H9 (cell line): ENCODE measurements at regions not wholly inside any gene's neighbourhood (a gene's known extent, or its start where the extent isn't known, plus 50 kb on each side); places are given as distances from the start of the nearest gene placed in this dataset.

Source experiments
- DNase-seq: peaks from one replicate; pipeline ENCODE4 v3.0.0-alpha.2; 2017
- H2AFZ ChIP-seq: one replicate; pipeline ENCODE4 v1.6.1; 2013; ENCODE audit warnings: mild to moderate bottlenecking, low read length, control low read depth, moderate library complexity
- H2AK5ac ChIP-seq: 2 replicates; pipeline ENCODE4 v1.6.1; 2013; ENCODE audit warnings: low read length, control low read depth, mixed read lengths; ENCODE audit not compliant: insufficient read length
- H2BK120ac ChIP-seq: one replicate; pipeline ENCODE4 v1.6.1; 2013; ENCODE audit warnings: low read depth, mild to moderate bottlenecking, low read length, control low read depth, inconsistent platforms; ENCODE audit not compliant: poor library complexity, severe bottlenecking
- H2BK12ac ChIP-seq: 2 replicates; pipeline ENCODE4 v1.6.1; 2013; ENCODE audit warnings: low read length, control low read depth, mixed read lengths, low read depth; ENCODE audit not compliant: insufficient read length
- H2BK15ac ChIP-seq: 2 replicates; pipeline ENCODE4 v1.6.1; 2013; ENCODE audit warnings: low read depth, low read length, control low read depth
- H2BK20ac ChIP-seq: one replicate; pipeline ENCODE4 v1.6.1; 2013; ENCODE audit warnings: low read depth, mild to moderate bottlenecking, low read length, control low read depth, inconsistent platforms; ENCODE audit not compliant: poor library complexity, severe bottlenecking
- H2BK5ac ChIP-seq: 2 replicates; pipeline ENCODE4 v1.6.1; 2013; ENCODE audit warnings: low read length, control low read depth, mixed read lengths; ENCODE audit not compliant: insufficient read length
- H3K14ac ChIP-seq: 2 replicates; pipeline ENCODE4 v1.6.1; 2013; ENCODE audit warnings: low read length, control low read depth; ENCODE audit not compliant: insufficient read depth
- H3K18ac ChIP-seq: 2 replicates; pipeline ENCODE4 v1.6.1; 2013; ENCODE audit warnings: low read depth, mild to moderate bottlenecking, mixed read lengths, low read length, control low read depth; ENCODE audit not compliant: insufficient read length
- H3K23ac ChIP-seq: 2 replicates; pipeline ENCODE4 v1.6.1; 2013; ENCODE audit warnings: low read length, control low read depth, mixed read lengths, low read depth; ENCODE audit not compliant: insufficient read length
- H3K23me2 ChIP-seq: 2 replicates; pipeline ENCODE4 v1.6.1; 2013; ENCODE audit warnings: low read depth, mild to moderate bottlenecking, mixed read lengths, low read length, control low read depth; ENCODE audit not compliant: insufficient read length, poor library complexity, severe bottlenecking
- H3K27ac ChIP-seq: 2 replicates; pipeline ENCODE4 v1.5.1; 2013; ENCODE audit warnings: low read length, control low read depth, mixed read lengths, low read depth; ENCODE audit not compliant: insufficient read length
- H3K27me3 ChIP-seq: 2 replicates; pipeline ENCODE4 v1.6.1; 2013; ENCODE audit warnings: low read length, control low read depth, inconsistent platforms; ENCODE audit not compliant: insufficient read depth
- H3K4ac ChIP-seq: 2 replicates; pipeline ENCODE4 v1.6.1; 2013; ENCODE audit warnings: low read depth, mild to moderate bottlenecking, control low read depth, inconsistent platforms, low read length, moderate library complexity
- H3K4me1 ChIP-seq: 2 replicates; pipeline ENCODE4 v1.6.1; 2013; ENCODE audit warnings: low read length, control low read depth, inconsistent platforms; ENCODE audit not compliant: insufficient read depth
- H3K4me2 ChIP-seq: 2 replicates; pipeline ENCODE4 v1.6.1; 2013; ENCODE audit warnings: low read length, control low read depth, mixed read lengths; ENCODE audit not compliant: insufficient read length, insufficient read depth
- H3K56ac ChIP-seq: 2 replicates; pipeline ENCODE4 v1.6.1; 2013; ENCODE audit warnings: low read depth, mild to moderate bottlenecking, mixed read lengths, low read length, control low read depth; ENCODE audit not compliant: insufficient read length
- H3K79me1 ChIP-seq: 2 replicates; pipeline ENCODE4 v1.6.1; 2013; ENCODE audit warnings: low read depth, mild to moderate bottlenecking, moderate library complexity, low read length, control low read depth, inconsistent platforms; ENCODE audit not compliant: insufficient read depth, poor library complexity, severe bottlenecking
- H3K79me2 ChIP-seq: 2 replicates; pipeline ENCODE4 v1.6.1; 2013; ENCODE audit warnings: low read length, control low read depth, inconsistent platforms; ENCODE audit not compliant: insufficient read depth
- H3K9ac ChIP-seq: 2 replicates; pipeline ENCODE4 v1.6.1; 2013; ENCODE audit warnings: low read length, control low read depth, mixed read lengths; ENCODE audit not compliant: insufficient read length; ENCODE audit errors: extremely low read depth
- H3K9me3 ChIP-seq: one replicate; pipeline ENCODE4 v1.6.1; 2013; ENCODE audit warnings: low read depth, low read length, inconsistent platforms; ENCODE audit not compliant: control insufficient read depth
- H3T11ph ChIP-seq: one replicate; pipeline ENCODE4 v1.6.1; 2013; ENCODE audit warnings: mild to moderate bottlenecking, low read length, control low read depth, inconsistent platforms
- H4K20me1 ChIP-seq: one replicate; pipeline ENCODE4 v1.6.1; 2013; ENCODE audit not compliant: control insufficient read depth, insufficient read length, insufficient read depth
- H4K5ac ChIP-seq: 2 replicates; pipeline ENCODE4 v1.6.1; 2013; ENCODE audit warnings: low read depth, mild to moderate bottlenecking, mixed read lengths, low read length, control low read depth; ENCODE audit not compliant: insufficient read length
- H4K8ac ChIP-seq: replicated peaks from 2 replicates; pipeline ENCODE4 v1.6.1; 2013; ENCODE audit warnings: low read length, control low read depth, mixed read lengths, low read depth; ENCODE audit not compliant: insufficient read length
- H4K91ac ChIP-seq: 2 replicates; pipeline ENCODE4 v1.6.1; 2013; ENCODE audit warnings: low read depth, mild to moderate bottlenecking, moderate library complexity, mixed read lengths, low read length, control low read depth; ENCODE audit not compliant: insufficient read length
- H3K27ac Mint-ChIP-seq, 3 experiments: 2 replicates in 2 of 3; 3 replicates in 1 of 3; pipeline ENCODE4 v1.8.0; 2020 to 2021; ENCODE audit warnings: mixed read lengths in 3 of 3, mild to moderate bottlenecking in 1 of 3, moderate library complexity in 1 of 3
- H3K27me3 Mint-ChIP-seq: 2 replicates; pipeline ENCODE4 v1.8.0; 2021; ENCODE audit warnings: low read depth, mild to moderate bottlenecking, moderate library complexity, mixed read lengths
- H3K36me3 Mint-ChIP-seq, 3 experiments: 2 replicates in 2 of 3; 3 replicates in 1 of 3; pipeline ENCODE4 v1.8.0; 2020 to 2021; ENCODE audit warnings: low read depth in 3 of 3, mixed read lengths in 3 of 3; ENCODE audit not compliant: insufficient read depth in 1 of 3
- H3K4me1 Mint-ChIP-seq, 2 experiments: 2 replicates each; pipeline ENCODE4 v1.8.0; 2020; ENCODE audit warnings: mixed read lengths in 2 of 2
- H3K4me3 Mint-ChIP-seq, 2 experiments: 2 replicates in 1 of 2; 3 replicates in 1 of 2; pipeline ENCODE4 v1.8.0; 2020 to 2021; ENCODE audit warnings: mild to moderate bottlenecking in 2 of 2, mixed read lengths in 2 of 2, moderate library complexity in 1 of 2
- H3K9me3 Mint-ChIP-seq, 2 experiments: 2 replicates in 1 of 2; 3 replicates in 1 of 2; pipeline ENCODE4 v1.8.0; 2020; ENCODE audit warnings: mild to moderate bottlenecking in 2 of 2, mixed read lengths in 2 of 2, moderate library complexity in 1 of 2
- CTCF ChIP-seq: fragments of 200-600 bp; sonication (generic); conservative IDR thresholded peaks from 3 replicates; pipeline ENCODE4 v1.8.0; 2021; ENCODE audit warnings: antibody characterized with exemption, mild to moderate bottlenecking
- WGBS: extraction: QIAGEN DNeasy Blood & Tissue Kit; methylation state at CpG from one replicate; pipeline ENCODE4 v1.1.7; 2013; ENCODE audit warnings: missing lambda C conversion rate, low lambda C conversion rate, mixed read lengths; ENCODE audit not compliant: insufficient read length; ENCODE audit errors: extremely low coverage; 5-methylcytosine and 5-hydroxymethylcytosine counted together

- H2BK120ac ChIP-seq = no peak overlapping the region
- H3K56ac ChIP-seq = no peak overlapping the region
- Mint-ChIP-seq H3K9me3 (no peaks in the 10 kb centered on the region; a peak in 2 of 5 replicates), H3K27ac (no peak overlapping the region; a peak in 1 of 7 replicates), H3K27me3 (peaks cover under 1% of the 10 kb centered on the region), H3K36me3 (peaks cover 0 to 5% (median 0%) of the 10 kb centered on the region in 3 experiments; a peak in 1 of 7 replicates), H3K4me1 (0 out of 4 replicates have a peak, but pooled peaks cover 0 to 5% of the 10 kb centered on the region in 2 experiments), H3K4me3 (no peak overlapping the region)
- no peak for DNase-seq
- H2BK12ac ChIP-seq = no peak overlapping the region
- H3K23ac ChIP-seq = no peak overlapping the region
- no peaks in the 10 kb centered on the region for H3K9me3 ChIP-seq
- H2AK5ac ChIP-seq = no peak overlapping the region
- no peak overlapping the region for H3K14ac ChIP-seq
- H3K18ac ChIP-seq = no peak overlapping the region
- 100% methylated on average over 1 of the region's 6 CpGs for WGBS
- no peak for TF ChIP-seq CTCF
- no peak overlapping the region for H3K27ac ChIP-seq
- H4K8ac ChIP-seq = no peak overlapping the region
- H3K4me1 ChIP-seq = no peaks in the 10 kb centered on the region
- H3K9ac ChIP-seq = no peak overlapping the region
- H2BK20ac ChIP-seq = no peak overlapping the region
- no peak overlapping the region for H3T11ph ChIP-seq
- no peak overlapping the region for H3K4ac ChIP-seq
- H3K79me1 ChIP-seq = no peaks in the 10 kb centered on the region
- no peak overlapping the region for H2BK15ac ChIP-seq
- H3K4me2 ChIP-seq = no peak overlapping the region
- H3K79me2 ChIP-seq = no peaks in the 10 kb centered on the region
- H3K27me3 ChIP-seq = no peaks in the 10 kb centered on the region
- no peak overlapping the region for H4K91ac ChIP-seq
- no peaks in the 10 kb centered on the region for H4K20me1 ChIP-seq
- H4K5ac ChIP-seq = no peak overlapping the region
- H2AFZ ChIP-seq = no peak overlapping the region
- H2BK5ac ChIP-seq = no peak overlapping the region
- H3K23me2 ChIP-seq = no peaks in the 10 kb centered on the region
Observed at GRCh38 chr10:44801383-44802327, 109.5 kb upstream of the TMEM72 start.
